CD4-positive, alpha-beta T cell treated with Interleukin-17A for 1 hour (primary cell): ENCODE measurements at regions not wholly inside any gene's neighbourhood (a gene's known extent, or its start where the extent isn't known, plus 50 kb on each side); places are given as distances from the start of the nearest gene placed in this dataset.

Experiments
- DNase-seq: peaks from one replicate; pipeline ENCODE4 v3.0.0-alpha.2; 2020

GRCh38 chr6:133698272-133698671 lies 190.6 kb upstream of the TCF21 start:
- DNase-seq: no peak

- no peak for DNase-seq
These were observed 189.1 kb upstream of the TCF21 start for GRCh38 chr6:133699741-133700385.

GRCh38 chr6:133701633-133702331 lies 187.1 kb upstream of the TCF21 start:
- no peak for DNase-seq

DNA sequence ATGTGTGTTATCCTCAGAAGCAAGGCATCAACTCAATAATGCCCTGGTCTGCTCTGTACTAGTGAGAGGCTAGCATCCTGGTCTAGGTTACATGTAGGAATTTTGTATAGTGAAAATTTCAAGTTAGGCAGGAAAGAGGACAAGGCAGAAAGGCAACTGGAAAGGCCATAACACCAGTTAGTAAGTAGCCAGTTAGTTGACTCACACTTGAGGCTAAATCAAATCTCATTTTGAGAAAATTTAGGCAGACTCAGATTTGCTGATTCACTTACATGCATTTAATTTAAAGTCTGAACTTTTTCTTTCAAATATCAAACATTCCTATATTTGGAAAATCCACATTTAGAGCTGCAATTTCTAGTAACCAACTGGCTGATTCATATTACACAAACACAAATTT lies 184.5 kb upstream of the TCF21 start:
- no peak for DNase-seq

DNA sequence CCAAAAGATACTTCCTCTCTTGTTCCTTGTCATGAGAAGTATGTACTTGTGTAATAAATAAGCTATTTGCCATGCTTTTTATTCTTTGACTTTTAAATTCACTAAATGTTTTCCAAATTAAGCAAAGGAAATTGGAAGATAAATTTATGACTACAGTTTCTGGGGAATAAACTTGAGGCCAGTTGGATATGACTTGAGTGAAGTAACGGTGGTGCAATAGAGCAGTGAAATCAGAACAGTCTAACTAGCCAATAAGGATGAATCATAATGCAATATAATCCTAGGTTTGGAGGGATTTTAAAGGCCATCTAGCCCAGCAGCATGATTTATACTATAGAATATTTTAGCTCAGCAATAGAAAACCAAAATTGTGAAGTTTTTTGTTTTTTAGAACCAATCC lies 183.8 kb upstream of the TCF21 start:
- no peak for DNase-seq

DNA sequence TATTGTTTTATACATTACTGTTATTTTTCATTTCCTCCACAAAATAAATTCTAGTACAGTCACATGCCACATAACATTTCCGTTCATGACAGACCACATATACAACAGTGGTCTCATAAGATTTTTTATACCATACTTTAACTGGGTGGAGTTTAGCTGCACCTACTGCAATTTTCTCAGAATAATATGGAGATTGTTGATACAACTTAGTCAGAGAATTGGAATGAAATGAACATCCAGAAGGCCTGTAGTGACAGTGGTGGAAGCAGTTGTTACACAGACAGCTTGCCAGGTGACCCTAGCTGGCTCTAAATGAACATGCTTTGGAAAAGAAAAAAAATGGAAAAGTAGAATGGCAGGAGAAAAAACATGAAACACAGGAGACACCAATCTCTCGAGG lies 183.2 kb upstream of the TCF21 start:
- DNase-seq: no peak

GRCh38 chr6:133707456-133707855 lies 181.5 kb upstream of the TCF21 start:
- DNase-seq: peak; percentile 17

- no peak for DNase-seq
These were observed 178.1 kb upstream of the TCF21 start for GRCh38 chr6:133710826-133711225.

DNA sequence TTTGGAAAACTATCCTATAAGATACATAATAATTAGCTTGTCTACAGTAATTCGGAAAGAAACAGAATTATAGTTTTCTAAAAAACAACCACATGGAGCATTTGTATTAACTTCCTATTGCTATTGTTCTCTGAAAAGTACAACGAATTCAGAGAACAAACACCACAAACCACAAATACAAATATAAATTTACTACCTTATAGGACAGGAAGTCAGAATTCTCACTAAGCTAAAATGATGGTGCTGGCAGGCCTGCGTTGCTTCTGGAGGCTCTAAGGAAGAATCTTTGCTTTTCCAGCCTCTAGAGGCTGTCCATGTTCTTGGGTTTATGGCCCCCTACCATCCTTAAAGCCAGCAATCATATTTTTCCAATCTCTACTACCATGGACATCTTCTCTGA lies 173.6 kb upstream of the TCF21 start:
- DNase-seq: no peak

DNA sequence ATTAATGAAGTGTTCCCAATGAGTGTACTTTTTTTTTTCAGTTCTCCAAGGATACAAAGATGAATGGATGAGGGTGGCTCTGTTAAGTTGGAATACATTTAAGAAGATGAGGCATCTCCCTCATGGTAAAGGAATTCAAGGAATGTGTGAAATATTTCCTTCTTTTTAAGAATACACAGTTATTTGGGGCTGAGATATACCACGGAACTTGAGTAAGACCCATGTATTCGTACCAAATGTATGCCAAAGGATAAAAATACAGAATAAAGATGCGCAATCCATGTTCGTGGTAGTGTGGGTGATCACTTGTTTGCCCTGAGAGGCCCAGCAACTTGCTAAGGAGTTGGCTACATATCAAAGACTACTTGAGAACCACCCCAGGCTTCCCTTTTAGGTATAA lies 164.2 kb upstream of the TCF21 start:
- no peak for DNase-seq

GRCh38 chr6:133726188-133726587 lies 162.7 kb upstream of the TCF21 start:
- no peak for DNase-seq

DNA sequence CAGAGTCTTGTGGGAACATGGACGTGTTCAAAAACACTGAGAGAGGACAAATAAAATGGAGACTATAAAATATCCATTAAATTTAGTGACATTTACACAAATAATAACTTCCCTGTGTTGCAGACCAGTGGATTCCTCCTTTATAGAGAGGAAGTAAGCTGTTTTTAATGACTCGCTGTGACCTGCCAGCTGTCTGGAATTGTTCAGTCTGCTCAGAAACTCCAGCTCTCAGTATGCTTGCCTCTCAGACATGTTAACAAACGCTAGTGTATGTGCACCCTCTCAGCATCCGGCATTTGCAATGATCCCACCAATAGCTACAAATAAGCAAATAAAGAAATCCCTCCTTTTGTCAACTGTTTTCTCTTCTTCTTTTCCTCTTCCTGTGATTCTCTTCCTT lies 158.0 kb upstream of the TCF21 start:
- no peak for DNase-seq

DNA sequence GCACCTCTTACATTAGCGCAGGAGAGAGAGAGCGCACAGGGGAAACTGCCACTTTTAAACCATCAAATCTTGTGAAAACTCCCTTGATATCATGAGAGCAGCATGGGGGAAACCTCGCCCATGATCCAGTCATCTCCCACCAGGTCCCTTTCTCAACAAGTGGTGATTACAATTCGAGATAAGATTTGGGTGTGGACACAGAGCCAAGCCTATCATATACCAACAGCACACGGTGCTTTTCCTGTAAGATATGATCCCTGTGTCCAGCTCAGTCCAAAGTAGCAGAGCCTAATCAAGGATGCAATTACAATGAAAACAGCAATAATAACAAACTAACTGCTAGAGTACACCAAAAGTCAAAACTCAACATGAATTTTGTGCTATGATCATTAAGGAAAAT lies 148.7 kb upstream of the TCF21 start:
- no peak for DNase-seq

- DNase-seq: no peak
These were observed 148.1 kb upstream of the TCF21 start for GRCh38 chr6:133740816-133741215.

- DNase-seq: no peak
These were observed 147.5 kb upstream of the TCF21 start for GRCh38 chr6:133741375-133741861.

- no peak for DNase-seq
These were observed 145.3 kb upstream of the TCF21 start for GRCh38 chr6:133743621-133744020.

DNA sequence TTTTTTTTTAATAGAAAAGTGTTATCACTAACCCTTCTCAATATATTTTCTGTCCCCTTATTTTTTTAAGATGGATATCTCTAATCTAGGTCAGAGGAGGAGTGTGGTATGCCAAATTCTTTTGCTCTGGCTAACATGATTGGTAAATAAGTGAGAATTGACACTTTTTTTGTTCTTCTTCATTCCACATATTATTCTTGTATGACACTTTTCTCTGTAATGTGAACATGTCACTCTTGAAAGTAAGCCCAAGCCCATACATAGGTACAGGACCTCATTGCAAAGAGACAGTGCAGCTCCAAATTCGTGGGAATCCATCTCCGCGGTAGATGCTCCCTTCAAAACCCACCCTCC lies 142.5 kb upstream of the TCF21 start:
- no peak for DNase-seq

- DNase-seq: no peak
These were observed 140.3 kb upstream of the TCF21 start for GRCh38 chr6:133748628-133749027.

DNA sequence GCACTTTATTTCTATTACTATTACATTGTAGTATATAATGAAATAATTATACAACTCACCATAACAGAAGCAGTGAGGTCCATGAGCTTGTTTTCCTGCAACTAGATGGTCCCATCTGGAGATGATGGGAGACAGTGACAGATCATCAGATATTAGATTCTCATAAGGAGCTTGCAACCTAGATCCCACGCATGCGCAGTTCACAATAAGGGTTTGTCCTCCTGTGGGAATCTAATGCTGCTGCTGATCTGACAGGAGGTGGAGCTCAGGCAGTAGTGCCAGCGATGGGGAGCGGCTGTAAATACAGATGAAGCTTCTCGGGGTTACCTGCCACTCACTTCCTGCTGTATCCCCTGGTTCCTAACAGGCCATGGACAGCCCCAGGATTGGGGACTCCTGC lies 139.5 kb upstream of the TCF21 start:
- DNase-seq: no peak

DNA sequence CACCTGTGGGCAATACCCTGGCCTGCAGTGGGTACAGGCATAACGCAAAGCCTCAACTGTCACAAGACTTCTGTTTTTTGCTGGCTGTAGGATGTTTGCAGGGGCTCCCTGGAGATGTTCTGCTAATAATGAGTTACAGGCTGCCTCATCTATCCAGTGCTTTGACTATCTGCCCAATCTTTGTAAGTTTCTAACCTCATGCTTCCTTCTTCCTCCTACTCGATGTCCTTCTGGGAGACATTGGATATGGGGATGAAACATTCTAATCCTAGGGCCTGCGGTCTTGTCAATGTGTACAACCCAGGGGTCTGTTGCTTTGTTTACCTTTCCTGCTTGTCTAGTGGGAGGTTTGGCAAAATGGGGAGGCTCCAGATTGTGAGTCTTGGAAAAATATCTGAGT lies 136.8 kb upstream of the TCF21 start:
- DNase-seq: no peak

DNA sequence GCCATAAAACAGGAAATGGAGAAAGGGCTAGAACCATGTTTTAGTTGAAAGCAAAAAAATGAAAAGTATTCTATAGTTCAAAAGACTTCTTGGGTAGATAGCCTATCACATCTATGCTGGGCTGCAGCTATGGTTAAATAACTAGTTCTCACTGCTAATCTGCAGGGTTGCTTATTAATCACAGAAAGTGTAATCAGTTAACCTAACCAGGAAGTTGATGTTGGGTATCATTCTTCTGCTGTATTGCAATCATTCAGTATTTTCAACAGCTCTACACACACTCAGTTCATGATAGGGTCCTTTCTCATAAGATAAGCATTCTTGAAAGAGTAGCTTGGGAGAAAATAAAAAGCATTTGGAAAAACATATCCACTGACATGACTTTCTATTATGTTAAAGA lies 135.2 kb upstream of the TCF21 start:
- no peak for DNase-seq

GRCh38 chr6:133754298-133754697 lies 134.6 kb upstream of the TCF21 start:
- no peak for DNase-seq

- DNase-seq: no peak
These were observed 132.7 kb upstream of the TCF21 start for GRCh38 chr6:133756078-133756695.

GRCh38 chr6:133757335-133757734 lies 131.6 kb upstream of the TCF21 start:
- no peak for DNase-seq
